Esophagus muscularis mucosa (tissue), 3 donors: ENCODE measurements at regions not wholly inside any gene's neighbourhood (a gene's known extent, or its start where the extent isn't known, plus 50 kb on each side); places are given as distances from the start of the nearest gene placed in this dataset.

ENCODE experiments used
- CTCF ChIP-seq, 3 experiments: fragments of 200-600 bp in 2 of 3; fragments of 450-650 bp in 1 of 3; sonication (generic) in 2 of 3; IDR thresholded peaks; one replicate each; pipeline ENCODE4 v1.5.1; 2017 to 2019; ENCODE audit warnings: antibody characterized with exemption in 3 of 3, mild to moderate bottlenecking in 2 of 3, moderate library complexity in 1 of 3
- POLR2AphosphoS5 ChIP-seq, 2 donors: sonication (generic); formaldehyde crosslinking; IDR thresholded peaks; one replicate each; pipeline ENCODE4 v1.6.1; 2017; ENCODE audit warnings: antibody characterized with exemption in 2 of 2

DNA sequence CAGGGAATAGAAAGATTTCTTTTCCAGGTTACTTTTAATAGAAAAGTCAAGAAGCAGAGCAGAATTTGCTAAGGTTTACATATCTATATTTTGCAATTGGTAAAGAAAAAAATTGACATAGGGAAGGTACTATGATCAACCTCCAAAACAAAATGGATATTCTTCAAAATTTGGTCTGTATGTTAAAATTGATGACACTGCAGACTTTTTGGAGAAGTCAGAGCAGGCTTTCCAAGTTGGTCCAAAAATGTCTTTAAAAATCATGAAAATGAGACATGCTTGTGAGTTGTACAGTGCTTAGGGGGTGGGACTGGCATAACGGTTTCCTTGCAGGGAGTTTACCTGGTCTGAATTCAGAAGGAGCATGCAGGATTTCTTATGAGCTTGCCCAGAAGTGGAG, 77.0 kb downstream of the TFPI2 start:
- no peak for TF ChIP-seq CTCF (IDR thresholded peaks at IDR 0.05)
- no peak for TF ChIP-seq POLR2AphosphoS5 (IDR thresholded peaks at IDR 0.05)
